ENCODE measurements at regions not wholly inside any gene's neighbourhood (a gene's known extent, or its start where the extent isn't known, plus 50 kb on each side); places are given as distances from the start of the nearest gene placed in this dataset.

DNA sequence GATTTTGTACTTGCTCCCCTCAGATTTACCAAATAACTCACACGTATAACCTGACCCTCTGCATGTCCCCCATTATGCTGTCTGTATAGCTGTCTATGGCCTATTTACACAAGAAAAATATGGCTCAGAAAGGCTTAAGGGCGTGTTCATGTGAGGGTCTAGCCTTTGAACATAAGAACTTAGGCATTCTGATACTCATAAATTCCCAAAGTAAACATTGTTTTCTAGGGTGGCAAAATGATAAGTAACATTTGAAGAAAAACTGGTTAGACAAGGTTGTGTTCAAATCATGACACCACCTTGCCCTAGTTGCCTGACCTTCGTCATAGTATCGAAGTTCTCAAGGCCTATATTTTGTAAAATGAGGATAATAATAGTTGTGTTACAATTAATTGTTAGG is 394.6 kb downstream of the LRRIQ3 start:
- ChIA-PET CTCF (no interaction called here), POLR2A (no interaction called here)
- TF ChIP-seq, protein P1, sequence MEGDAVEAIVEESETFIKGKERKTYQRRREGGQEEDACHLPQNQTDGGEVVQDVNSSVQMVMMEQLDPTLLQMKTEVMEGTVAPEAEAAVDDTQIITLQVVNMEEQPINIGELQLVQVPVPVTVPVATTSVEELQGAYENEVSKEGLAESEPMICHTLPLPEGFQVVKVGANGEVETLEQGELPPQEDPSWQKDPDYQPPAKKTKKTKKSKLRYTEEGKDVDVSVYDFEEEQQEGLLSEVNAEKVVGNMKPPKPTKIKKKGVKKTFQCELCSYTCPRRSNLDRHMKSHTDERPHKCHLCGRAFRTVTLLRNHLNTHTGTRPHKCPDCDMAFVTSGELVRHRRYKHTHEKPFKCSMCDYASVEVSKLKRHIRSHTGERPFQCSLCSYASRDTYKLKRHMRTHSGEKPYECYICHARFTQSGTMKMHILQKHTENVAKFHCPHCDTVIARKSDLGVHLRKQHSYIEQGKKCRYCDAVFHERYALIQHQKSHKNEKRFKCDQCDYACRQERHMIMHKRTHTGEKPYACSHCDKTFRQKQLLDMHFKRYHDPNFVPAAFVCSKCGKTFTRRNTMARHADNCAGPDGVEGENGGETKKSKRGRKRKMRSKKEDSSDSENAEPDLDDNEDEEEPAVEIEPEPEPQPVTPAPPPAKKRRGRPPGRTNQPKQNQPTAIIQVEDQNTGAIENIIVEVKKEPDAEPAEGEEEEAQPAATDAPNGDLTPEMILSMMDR (IDR thresholded peaks at IDR 0.05; ENCODE audit: insufficient read depth in 1 of 2, low read depth in 1 of 2, low read length in 1 of 2, severe bottlenecking in 1 of 2, unreplicated experiment in 1 of 2): no peak
- intact Hi-C loops (cut with micrococcal nuclease; ENCODE audit: unreplicated experiment): no loop called here
- H3K4me3 Mint-ChIP-seq (ENCODE audit: unreplicated experiment): peak overlapping the region; percentile 8
- H3K36me3 ChIP-seq (ENCODE audit: control insufficient read depth, insufficient read depth, low read length): no peaks in the 10 kb centered on the region
- H3K4me1 ChIP-seq: peaks cover 26% of the 10 kb centered on the region
- peaks cover 5% of the 10 kb centered on the region for H3K9me3 Mint-ChIP-seq (ENCODE audit: unreplicated experiment)
- no peaks in the 10 kb centered on the region for H3K27me3 Mint-ChIP-seq (ENCODE audit: insufficient read depth, unreplicated experiment)
- H3K36me3 Mint-ChIP-seq (ENCODE audit: insufficient read depth, unreplicated experiment): no peaks in the 10 kb centered on the region
- H3K27ac Mint-ChIP-seq (ENCODE audit: unreplicated experiment): peak overlapping the region; percentile 43
- no peaks in the 10 kb centered on the region for H3K27me3 ChIP-seq (replicated peaks; ENCODE audit: control insufficient read depth, insufficient read depth, low read length)
- peak; percentile 30 to 41 for DNase-seq
- H3K4me1 Mint-ChIP-seq (ENCODE audit: low read depth, unreplicated experiment): peaks cover 19% of the 10 kb centered on the region
- no peaks in the 10 kb centered on the region for H3K9me3 ChIP-seq
- H3K4me3 ChIP-seq (ENCODE audit: low read depth, low read length): no peak overlapping the region
- BruUV-seq (replicated peaks): no TSS peak

GRCh38 chr1:73801912-73802429 is 396.0 kb downstream of the LRRIQ3 start:
- no peaks in the 10 kb centered on the region for H3K9me3 ChIP-seq
- Mint-ChIP-seq H3K36me3 (ENCODE audit: insufficient read depth, unreplicated experiment) (no peaks in the 10 kb centered on the region), H3K9me3 (ENCODE audit: unreplicated experiment) (peaks cover 8% of the 10 kb centered on the region), H3K4me3 (ENCODE audit: unreplicated experiment) (no peak overlapping the region), H3K27me3 (ENCODE audit: insufficient read depth, unreplicated experiment) (no peaks in the 10 kb centered on the region), H3K27ac (ENCODE audit: unreplicated experiment) (no peak overlapping the region), H3K4me1 (ENCODE audit: low read depth, unreplicated experiment) (peaks cover 19% of the 10 kb centered on the region)
- BruUV-seq (replicated peaks): no TSS peak
- ChIA-PET CTCF (no interaction called here), POLR2A (no interaction called here)
- peaks cover 26% of the 10 kb centered on the region for H3K4me1 ChIP-seq
- H3K27me3 ChIP-seq (replicated peaks; ENCODE audit: control insufficient read depth, insufficient read depth, low read length): no peaks in the 10 kb centered on the region
- no peak for DNase-seq
- intact Hi-C loops (cut with micrococcal nuclease; ENCODE audit: unreplicated experiment): no loop called here
- no peaks in the 10 kb centered on the region for H3K36me3 ChIP-seq (ENCODE audit: control insufficient read depth, insufficient read depth, low read length)
- no peak overlapping the region for H3K4me3 ChIP-seq (ENCODE audit: low read depth, low read length)
- TF ChIP-seq, protein P1 (IDR thresholded peaks at IDR 0.05; ENCODE audit: insufficient read depth in 1 of 2, low read depth in 1 of 2, low read length in 1 of 2, severe bottlenecking in 1 of 2, unreplicated experiment in 1 of 2): no peak

DNA sequence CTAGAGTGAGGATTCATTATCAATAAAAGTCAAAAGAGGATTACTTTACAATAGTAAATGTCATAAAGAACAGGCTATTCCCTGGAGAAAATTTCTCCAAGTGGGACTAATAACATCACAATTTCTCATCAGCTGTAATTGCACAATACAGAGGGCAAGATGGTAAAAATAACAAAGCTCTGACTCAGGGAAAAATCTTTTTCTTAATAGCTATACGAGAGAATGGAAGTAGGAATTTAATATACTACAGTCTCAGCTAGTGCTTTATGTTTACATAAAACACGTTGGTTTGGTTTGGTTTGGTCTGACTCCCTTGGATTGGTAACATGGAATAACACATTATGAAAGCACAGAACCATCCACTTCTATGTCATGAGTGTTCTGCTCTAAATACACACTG is 397.6 kb downstream of the LRRIQ3 start:
- Histone ChIP-seq H3K9me3 (no peaks in the 10 kb centered on the region), H3K27me3 (replicated peaks; ENCODE audit: control insufficient read depth, insufficient read depth, low read length) (no peaks in the 10 kb centered on the region), H3K36me3 (ENCODE audit: control insufficient read depth, insufficient read depth, low read length) (no peaks in the 10 kb centered on the region), H3K4me1 (peaks cover 26% of the 10 kb centered on the region), H3K4me3 (ENCODE audit: low read depth, low read length) (no peak overlapping the region)
- Mint-ChIP-seq H3K36me3 (ENCODE audit: insufficient read depth, unreplicated experiment) (no peaks in the 10 kb centered on the region), H3K4me3 (ENCODE audit: unreplicated experiment) (no peak overlapping the region), H3K27me3 (ENCODE audit: insufficient read depth, unreplicated experiment) (no peaks in the 10 kb centered on the region), H3K9me3 (ENCODE audit: unreplicated experiment) (peaks cover 8% of the 10 kb centered on the region), H3K4me1 (ENCODE audit: low read depth, unreplicated experiment) (peaks cover 19% of the 10 kb centered on the region), H3K27ac (ENCODE audit: unreplicated experiment) (no peak overlapping the region)
- POLR2A ChIA-PET: no interaction called here
- intact Hi-C loops (cut with micrococcal nuclease; ENCODE audit: unreplicated experiment): no loop called here
- no TSS peak for BruUV-seq (replicated peaks)
- TF ChIP-seq, protein P1 (IDR thresholded peaks at IDR 0.05; ENCODE audit: insufficient read depth in 1 of 2, low read depth in 1 of 2, low read length in 1 of 2, severe bottlenecking in 1 of 2, unreplicated experiment in 1 of 2): no peak
- DNase-seq: no peak
- CTCF ChIA-PET: no interaction called here
